Activated T-cell treated with anti-CD3 and anti-CD28 coated beads, Interleukin-2, amount 50 U/mL, for 48 hours (primary cell): ENCODE measurements at regions not wholly inside any gene's neighbourhood (a gene's known extent, or its start where the extent isn't known, plus 50 kb on each side); places are given as distances from the start of the nearest gene placed in this dataset.
"Not testable (repeated sequence)": the region's sequence is repeated elsewhere in the genome, so short reads cannot be mapped to it uniquely, and the experiment has no call there.

ENCODE experiments used
- DNase-seq, 2 experiments: peaks; one replicate each; pipeline ENCODE4 v3.0.0-alpha.2; 2020

GRCh38 chr9:13461414-13461991, 182.0 kb upstream of the MPDZ start:
- no peak for DNase-seq

GRCh38 chr9:13459071-13459470, 179.6 kb upstream of the MPDZ start:
- DNase-seq = no peak

GRCh38 chr9:13457795-13458194, 178.3 kb upstream of the MPDZ start:
- no peak for DNase-seq

- DNase-seq = no peak
Observed at GRCh38 chr9:13450723-13451122, 171.2 kb upstream of the MPDZ start.

GRCh38 chr9:13448482-13448881, 169.0 kb upstream of the MPDZ start:
- DNase-seq = no peak

GRCh38 chr9:13447843-13448422, 168.4 kb upstream of the MPDZ start:
- DNase-seq = no peak

- no peak for DNase-seq
Observed at GRCh38 chr9:13446938-13447842, 167.7 kb upstream of the MPDZ start.

GRCh38 chr9:13446286-13446937, 166.9 kb upstream of the MPDZ start:
- DNase-seq = no peak

- DNase-seq = no peak
Observed at GRCh38 chr9:13445103-13445500, 165.6 kb upstream of the MPDZ start.

GRCh38 chr9:13444245-13445102, 165.0 kb upstream of the MPDZ start:
- no peak for DNase-seq

GRCh38 chr9:13443346-13444244, 164.1 kb upstream of the MPDZ start:
- DNase-seq = no peak

- no peak for DNase-seq
Observed at GRCh38 chr9:13439685-13440476, 160.4 kb upstream of the MPDZ start.

GRCh38 chr9:13437866-13438265, 158.4 kb upstream of the MPDZ start:
- no peak for DNase-seq

- DNase-seq = no peak
Observed at GRCh38 chr9:13436591-13436990, 157.1 kb upstream of the MPDZ start.

- not testable (repeated sequence) for DNase-seq
Observed at GRCh38 chr9:13433453-13433852, 154.0 kb upstream of the MPDZ start.

- DNase-seq = no peak
Observed at GRCh38 chr9:13432904-13433303, 153.4 kb upstream of the MPDZ start.

- no peak for DNase-seq
Observed at GRCh38 chr9:13431692-13432091, 152.2 kb upstream of the MPDZ start.

GRCh38 chr9:13431222-13431536, 151.7 kb upstream of the MPDZ start:
- no peak for DNase-seq

GRCh38 chr9:13430368-13431221, 151.1 kb upstream of the MPDZ start:
- DNase-seq = no peak
